Testis (tissue), 2 donors: ENCODE measurements at regions not wholly inside any gene's neighbourhood (a gene's known extent, or its start where the extent isn't known, plus 50 kb on each side); places are given as distances from the start of the nearest gene placed in this dataset.

Source experiments
- DNase-seq: peaks from one replicate; pipeline ENCODE4 v3.0.0-alpha.2; 2019
- H3K27ac ChIP-seq, 2 donors: fragments of 200-600 bp; sonication (generic); one replicate each; pipeline ENCODE4 v1.5.1; 2019
- H3K27me3 ChIP-seq: fragments of 200-600 bp; sonication (generic); one replicate; pipeline ENCODE4 v1.5.1; 2019
- H3K36me3 ChIP-seq: fragments of 200-600 bp; sonication (generic); one replicate; pipeline ENCODE4 v1.5.1; 2017; ENCODE audit warnings: low read depth; ENCODE audit errors: missing control alignments
- H3K4me1 ChIP-seq: fragments of 200-600 bp; sonication (generic); one replicate; pipeline ENCODE4 v1.5.1; 2019
- H3K4me3 ChIP-seq, 2 donors: fragments of 200-600 bp; sonication (generic); one replicate each; pipeline ENCODE4 v1.5.1; 2017 to 2019
- H3K9me3 ChIP-seq: fragments of 200-600 bp; sonication (generic); one replicate; pipeline ENCODE4 v1.5.1; 2017
- CTCF ChIP-seq, 3 experiments: fragments of 450-650 bp in 2 of 3; fragments of 200-600 bp in 1 of 3; sonication (generic) in 1 of 3; IDR thresholded peaks; one replicate each; pipeline ENCODE4 v1.5.1; 2016 to 2019; ENCODE audit warnings: antibody characterized with exemption in 3 of 3, mild to moderate bottlenecking in 2 of 3, moderate library complexity in 1 of 3
- POLR2A ChIP-seq: fragments of 450-650 bp; IDR thresholded peaks from one replicate; pipeline ENCODE4 v1.6.1; 2017; ENCODE audit warnings: antibody characterized with exemption, mild to moderate bottlenecking, moderate library complexity
- WGBS, 2 donors: methylation state at CpG; one replicate each; pipeline ENCODE4 v1.1.5; 2018; 5-methylcytosine and 5-hydroxymethylcytosine counted together
- intact Hi-C: fragments of 100-400 bp; cut with DNase I; formaldehyde crosslinking; loops from one replicate; pipeline ENCODE4 v1.15.1; 2023; ENCODE audit warnings: low total_unique reads

DNA sequence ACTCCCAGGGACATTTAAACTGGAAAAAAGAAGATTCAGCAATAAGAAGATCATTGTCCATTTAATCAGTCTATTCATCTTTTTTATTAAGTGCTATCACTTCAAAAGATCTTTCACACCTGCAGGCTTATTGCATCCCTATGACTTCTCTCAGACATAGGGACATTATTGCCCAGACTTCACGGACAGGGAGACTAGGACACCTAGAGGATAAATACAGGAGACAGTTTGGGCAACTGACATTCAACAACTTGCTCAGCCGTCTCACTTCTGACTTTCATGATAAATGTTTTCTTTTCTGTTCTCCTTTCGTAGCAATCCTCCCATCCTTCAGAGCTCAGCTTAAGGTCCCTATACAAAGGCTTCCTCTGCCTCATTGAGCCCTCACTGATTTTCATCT is 84.3 kb downstream of the TMEM30B start:
- H3K9me3 ChIP-seq: no peaks in the 10 kb centered on the region
- DNase-seq: no peak
- H3K27me3 ChIP-seq: no peaks in the 10 kb centered on the region
- no peaks in the 10 kb centered on the region for H3K36me3 ChIP-seq
- intact Hi-C loops: no loop called here
- TF ChIP-seq POLR2A: no peak
- no peak for TF ChIP-seq CTCF (IDR thresholded peaks at IDR 0.05)
- WGBS, 2 donors: 65 to 82% methylated on average over 3 of the region's 3 CpGs
- H3K27ac ChIP-seq: no peak overlapping the region
- no peaks in the 10 kb centered on the region for H3K4me1 ChIP-seq
- H3K4me3 ChIP-seq: no peak overlapping the region

DNA sequence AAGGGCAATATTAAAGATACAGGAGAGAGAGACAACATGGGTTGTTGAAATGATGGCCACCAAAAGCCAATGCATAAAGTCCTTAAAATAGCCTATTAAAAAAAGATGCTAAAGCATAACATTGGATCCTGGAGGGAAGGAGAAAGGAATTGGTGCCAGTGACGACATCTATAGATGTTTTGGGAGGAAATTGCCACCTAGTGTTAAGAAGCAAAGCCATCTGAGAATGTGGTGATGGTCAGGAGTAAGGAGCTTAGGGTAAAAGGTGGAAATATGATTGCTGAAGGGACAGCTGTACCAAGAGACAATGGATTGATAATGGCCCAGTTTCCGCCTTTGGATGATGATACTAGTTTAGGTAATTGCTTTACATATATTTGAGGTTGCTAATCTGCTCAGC is 85.1 kb downstream of the TMEM30B start:
- no peak overlapping the region for H3K27ac ChIP-seq

DNA sequence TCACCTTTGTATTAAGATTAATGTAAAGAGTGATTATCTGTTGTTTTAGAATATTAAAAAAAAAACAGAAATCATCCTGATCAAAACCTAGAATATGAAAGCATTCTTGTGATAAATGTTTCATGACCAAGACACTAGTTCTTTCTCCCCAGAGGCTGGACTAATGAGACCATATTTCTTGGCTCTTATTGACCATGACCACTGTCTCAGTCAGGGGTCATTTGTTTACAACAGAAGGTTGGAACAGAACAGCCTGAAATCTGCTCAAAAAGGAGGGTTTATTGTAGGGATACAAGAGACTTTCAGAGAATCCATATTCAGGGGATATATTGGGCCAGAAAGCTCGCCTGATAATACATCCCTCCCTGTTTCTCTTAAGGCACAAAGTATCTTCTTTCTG is 87.7 kb downstream of the TMEM30B start:
- no peak overlapping the region for H3K4me3 ChIP-seq
- H3K4me1 ChIP-seq: no peaks in the 10 kb centered on the region
- no peaks in the 10 kb centered on the region for H3K36me3 ChIP-seq
- no peak for TF ChIP-seq CTCF (IDR thresholded peaks at IDR 0.05)
- 25 to 32% methylated on average over 1 of the region's 1 CpG for WGBS, 2 donors
- H3K27me3 ChIP-seq: no peaks in the 10 kb centered on the region
- no peak overlapping the region for H3K27ac ChIP-seq
- no peak for DNase-seq
- intact Hi-C loops: no loop called here
- H3K9me3 ChIP-seq: no peaks in the 10 kb centered on the region

More for the DNA sequence above, 85.1 kb downstream of the TMEM30B start:
- 88 to 93% methylated on average over 2 of the region's 2 CpGs for WGBS, 2 donors
- no peaks in the 10 kb centered on the region for H3K27me3 ChIP-seq
- H3K4me3 ChIP-seq: no peak overlapping the region
- TF ChIP-seq POLR2A (no peak), CTCF (IDR thresholded peaks at IDR 0.05) (no peak)
- no peaks in the 10 kb centered on the region for H3K9me3 ChIP-seq
- intact Hi-C loops: no loop called here
- no peak for DNase-seq
- H3K36me3 ChIP-seq: no peaks in the 10 kb centered on the region
- no peaks in the 10 kb centered on the region for H3K4me1 ChIP-seq

GRCh38 chr14:61192989-61193388 is 88.1 kb downstream of the TMEM30B start:
- no peaks in the 10 kb centered on the region for H3K27me3 ChIP-seq
- H3K4me3 ChIP-seq: no peak overlapping the region
- intact Hi-C loops: no loop called here
- no peaks in the 10 kb centered on the region for H3K9me3 ChIP-seq
- H3K36me3 ChIP-seq: no peaks in the 10 kb centered on the region
- no peak overlapping the region for H3K27ac ChIP-seq
- TF ChIP-seq POLR2A: no peak
- no peak for TF ChIP-seq CTCF (IDR thresholded peaks at IDR 0.05)
- no peak for DNase-seq
- H3K4me1 ChIP-seq: no peaks in the 10 kb centered on the region

DNA sequence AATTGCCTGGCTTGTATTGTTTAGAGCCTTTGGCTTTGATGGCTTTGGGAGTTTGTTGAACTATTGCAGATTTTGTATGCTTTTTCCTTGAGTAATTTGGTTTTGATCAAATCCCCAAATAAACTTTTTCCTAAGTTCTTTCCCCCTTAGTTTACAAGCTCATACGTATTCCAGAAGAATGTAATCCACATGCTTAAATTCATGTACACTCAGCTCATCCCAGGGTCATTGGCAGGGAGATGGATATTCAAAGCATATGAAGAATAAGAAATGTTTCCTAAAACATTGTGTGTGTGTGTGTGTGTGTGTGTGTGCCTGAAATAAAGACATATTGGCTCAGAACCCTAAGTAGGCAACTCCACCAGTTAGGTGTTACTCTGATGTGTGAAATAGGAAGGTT is 89.4 kb downstream of the TMEM30B start:
- Histone ChIP-seq H3K4me3 (no peak overlapping the region), H3K36me3 (no peaks in the 10 kb centered on the region), H3K4me1 (no peaks in the 10 kb centered on the region), H3K27me3 (no peaks in the 10 kb centered on the region), H3K27ac (no peak overlapping the region), H3K9me3 (no peaks in the 10 kb centered on the region)
- DNase-seq: no peak
- TF ChIP-seq CTCF (IDR thresholded peaks at IDR 0.05) (no peak), POLR2A (no peak)
- WGBS, 2 donors: 75 to 77% methylated on average over 1 of the region's 1 CpG
- intact Hi-C loops: no loop called here
